NCI-H2227 (cell line): ENCODE measurements at regions not wholly inside any gene's neighbourhood (a gene's known extent, or its start where the extent isn't known, plus 50 kb on each side); places are given as distances from the start of the nearest gene placed in this dataset.
"Not testable (repeated sequence)": the region's sequence is repeated elsewhere in the genome, so short reads cannot be mapped to it uniquely, and the experiment has no call there.

Experiments used
- DNase-seq: peaks from one replicate; lab custom pipeline; 2025; ENCODE audit not compliant: unreplicated experiment; lab: John Stamatoyannopoulos, UW

GRCh38 chr12:87349681-87350080, 679.5 kb downstream of the C12orf50 start:
- no peak for DNase-seq

- no peak for DNase-seq
Measured at GRCh38 chr12:87348071-87348470, 681.1 kb downstream of the C12orf50 start.

- no peak for DNase-seq
Measured at GRCh38 chr12:87344699-87345098, 684.5 kb downstream of the C12orf50 start.

GRCh38 chr12:87338681-87339080, 690.5 kb downstream of the C12orf50 start:
- DNase-seq, result no peak

GRCh38 chr12:87336814-87337336, 692.3 kb downstream of the C12orf50 start:
- no peak for DNase-seq

- peak; percentile 25 for DNase-seq
Measured at GRCh38 chr12:87332987-87333726, 696.0 kb downstream of the C12orf50 start.

- DNase-seq, result not testable (repeated sequence)
Measured at GRCh38 chr12:87330071-87330555, 699.1 kb downstream of the C12orf50 start.

GRCh38 chr12:87329076-87329863, 699.9 kb downstream of the C12orf50 start:
- no peak for DNase-seq

- no peak for DNase-seq
Measured at GRCh38 chr12:87323369-87323768, 705.8 kb downstream of the C12orf50 start.

- DNase-seq, result no peak
Measured at GRCh38 chr12:87320724-87321123, 708.5 kb downstream of the C12orf50 start.

GRCh38 chr12:87317302-87317701, 711.9 kb downstream of the C12orf50 start:
- no peak for DNase-seq

GRCh38 chr12:87311206-87311605, 718.0 kb downstream of the C12orf50 start:
- no peak for DNase-seq

- DNase-seq, result no peak
Measured at GRCh38 chr12:87310126-87310525, 719.1 kb downstream of the C12orf50 start.

- no peak for DNase-seq
Measured at GRCh38 chr12:87305481-87305880, 723.7 kb downstream of the C12orf50 start.

- DNase-seq, result no peak
Measured at GRCh38 chr12:87304406-87304805, 724.8 kb downstream of the C12orf50 start.

GRCh38 chr12:87303396-87304012, 725.7 kb downstream of the C12orf50 start:
- DNase-seq, result no peak

GRCh38 chr12:87302126-87302745, 727.0 kb downstream of the C12orf50 start:
- no peak for DNase-seq

GRCh38 chr12:87290505-87290904, 738.7 kb downstream of the C12orf50 start:
- DNase-seq, result no peak

- no peak for DNase-seq
Measured at GRCh38 chr12:87283886-87284285, 745.3 kb downstream of the C12orf50 start.

- no peak for DNase-seq
Measured at GRCh38 chr12:87283111-87283510, 746.1 kb downstream of the C12orf50 start.

- no peak for DNase-seq
Measured at GRCh38 chr12:87280893-87281292, 748.3 kb downstream of the C12orf50 start.
